GM18526 (cell line): ENCODE measurements at regions not wholly inside any gene's neighbourhood (a gene's known extent, or its start where the extent isn't known, plus 50 kb on each side); places are given as distances from the start of the nearest gene placed in this dataset.

Experiments used
- POLR2A ChIP-seq: IDR thresholded peaks from 3 replicates; pipeline ENCODE4 v1.6.1; 2011; ENCODE audit not compliant: insufficient read length; ENCODE audit errors: extremely low read depth

DNA sequence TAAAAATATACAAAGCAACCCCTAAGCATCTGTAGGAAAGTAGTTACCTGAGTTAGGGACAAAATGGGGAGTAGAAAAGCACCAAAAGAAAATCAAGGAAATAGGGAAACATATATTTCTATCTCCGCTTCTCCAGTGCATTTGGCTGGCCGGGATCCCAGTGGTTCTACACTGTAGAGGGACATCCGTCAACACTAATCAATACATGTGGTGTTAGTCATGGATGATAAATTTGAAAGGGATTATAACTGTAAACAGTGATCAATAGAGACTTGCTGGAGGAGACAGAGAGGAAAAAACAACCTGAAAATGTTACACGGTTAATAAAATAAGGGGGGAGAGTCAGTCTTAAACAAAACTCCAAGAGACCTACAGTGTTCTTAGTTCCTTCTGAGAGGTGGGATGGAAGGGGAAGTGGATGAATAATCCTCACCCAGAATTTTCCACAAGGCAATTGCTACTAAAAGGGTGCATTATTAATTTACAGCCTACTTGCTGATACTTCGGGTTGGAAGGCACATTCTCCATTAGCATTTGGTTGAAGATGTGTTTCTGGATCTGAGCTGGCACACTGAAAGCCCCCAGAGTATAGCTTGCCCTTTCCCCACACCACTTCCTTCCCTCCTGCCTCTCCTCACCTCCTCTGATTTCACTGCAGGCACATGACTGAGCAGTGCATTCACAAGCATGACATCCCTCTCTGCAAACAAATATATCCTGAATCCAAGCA lies 530.0 kb downstream of the BCL11A start:
- TF ChIP-seq POLR2A, result no peak

GRCh38 chr2:60007671-60008070 lies 545.8 kb downstream of the BCL11A start:
- TF ChIP-seq POLR2A, result no peak

DNA sequence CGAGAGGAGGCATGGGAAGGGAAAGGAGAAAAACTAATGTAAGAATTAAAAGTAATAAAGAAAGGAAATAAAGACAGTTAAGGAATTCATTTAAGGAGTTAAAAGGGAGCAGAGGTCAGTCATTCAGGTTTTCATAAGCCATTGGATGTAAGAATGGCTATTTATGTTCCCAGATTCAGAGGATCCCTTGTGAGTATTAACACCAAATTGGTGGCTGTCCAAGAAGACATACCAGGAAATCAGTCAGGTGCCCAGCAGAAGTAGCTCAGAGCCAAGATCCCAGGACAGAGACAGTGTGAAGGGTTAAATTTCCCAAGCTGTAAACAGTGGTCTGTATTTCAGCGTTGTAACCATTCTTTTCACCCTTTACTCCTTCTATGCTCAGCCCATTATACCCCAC lies 550.4 kb downstream of the BCL11A start:
- TF ChIP-seq POLR2A, result no peak

DNA sequence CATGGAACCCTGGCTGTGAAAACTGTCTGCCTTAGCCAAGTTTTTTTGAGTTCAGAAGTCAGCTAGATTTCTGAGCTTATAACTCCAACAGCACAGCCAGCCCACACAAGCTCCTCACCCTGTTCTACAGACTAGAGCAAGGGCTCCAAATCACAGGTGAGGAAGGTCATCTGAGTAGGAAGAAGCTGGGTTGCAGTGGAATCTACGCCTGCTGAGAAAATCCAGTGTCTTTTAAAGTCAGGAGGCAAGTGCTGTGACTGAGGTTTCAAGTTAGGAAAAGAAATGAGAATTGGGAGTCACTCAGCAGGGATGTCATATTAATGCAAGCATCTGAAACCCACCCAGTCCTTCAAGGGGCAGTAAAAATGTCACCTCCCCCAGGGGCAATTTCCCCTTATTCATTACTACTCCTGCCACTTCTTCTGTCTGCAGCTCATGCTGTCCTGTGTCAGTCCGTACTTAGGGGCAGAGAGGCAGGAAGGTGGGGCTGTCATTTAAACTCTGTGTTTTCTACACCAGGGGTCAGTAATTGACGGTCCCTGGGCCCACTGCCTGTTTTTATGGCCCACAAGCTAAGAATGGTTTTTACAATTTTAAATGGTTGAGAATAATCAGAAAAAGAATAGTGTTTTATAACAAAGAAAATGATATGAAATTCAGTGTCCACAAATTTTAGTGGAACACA lies 551.1 kb downstream of the BCL11A start:
- TF ChIP-seq POLR2A, result no peak

DNA sequence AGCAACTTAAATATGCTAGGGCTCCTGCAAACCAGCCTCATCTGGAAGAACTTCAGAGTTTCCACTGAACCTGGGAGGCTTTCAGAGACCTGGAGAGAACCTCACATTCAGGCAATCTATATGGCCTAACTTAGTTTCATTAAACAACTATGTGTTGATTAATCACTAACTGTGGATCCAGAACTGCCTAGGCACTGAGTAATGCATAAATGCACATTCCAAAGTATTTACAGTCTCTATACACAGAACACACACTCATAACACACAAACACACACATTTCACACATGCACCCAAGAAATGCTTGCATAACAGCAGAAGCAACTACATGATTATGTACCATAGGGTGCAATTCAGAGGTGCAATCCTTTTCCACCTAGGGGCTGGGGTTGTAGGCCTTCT lies 552.8 kb downstream of the BCL11A start:
- TF ChIP-seq POLR2A, result no peak

DNA sequence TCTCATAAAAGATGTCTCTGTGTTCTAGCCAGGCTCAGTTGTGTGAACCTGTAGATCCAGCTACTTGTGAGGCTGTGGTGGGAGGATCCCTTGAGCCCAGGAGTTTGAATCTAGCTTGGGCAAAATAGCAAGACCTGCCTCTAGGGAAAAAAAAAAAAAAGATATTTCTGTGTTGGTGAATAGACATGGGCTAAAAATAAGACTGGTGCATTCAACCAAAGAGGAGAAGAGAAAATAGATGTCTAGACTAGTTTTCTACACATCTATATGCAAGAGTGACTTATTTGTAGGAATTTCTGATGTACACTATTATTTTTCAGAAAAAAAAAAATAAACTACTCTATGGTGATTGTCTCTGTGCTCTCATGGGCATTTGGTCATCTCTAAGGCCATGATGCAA lies 555.1 kb downstream of the BCL11A start:
- no peak for TF ChIP-seq POLR2A

- no peak for TF ChIP-seq POLR2A
These were observed 556.1 kb downstream of the BCL11A start for GRCh38 chr2:59997371-59997770.

DNA sequence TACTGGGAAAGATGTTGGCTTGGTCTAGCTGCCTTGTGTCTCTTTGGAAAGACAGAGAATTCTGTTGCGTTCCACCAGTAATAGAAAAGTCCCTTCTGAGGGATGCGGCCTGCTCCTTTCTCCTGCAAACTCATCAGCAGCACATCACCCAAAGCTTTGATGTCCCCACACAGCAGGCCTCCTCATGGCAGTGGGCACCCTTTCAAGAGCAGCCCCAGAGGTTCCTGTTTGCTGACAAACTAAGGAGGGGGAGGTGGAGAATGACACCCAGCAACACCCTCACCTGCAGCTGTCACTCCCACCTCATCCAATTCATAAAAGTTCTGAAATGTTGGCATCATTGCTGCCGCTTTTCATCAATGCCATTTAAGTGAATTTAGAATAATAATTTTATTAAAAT lies 556.6 kb downstream of the BCL11A start:
- no peak for TF ChIP-seq POLR2A

DNA sequence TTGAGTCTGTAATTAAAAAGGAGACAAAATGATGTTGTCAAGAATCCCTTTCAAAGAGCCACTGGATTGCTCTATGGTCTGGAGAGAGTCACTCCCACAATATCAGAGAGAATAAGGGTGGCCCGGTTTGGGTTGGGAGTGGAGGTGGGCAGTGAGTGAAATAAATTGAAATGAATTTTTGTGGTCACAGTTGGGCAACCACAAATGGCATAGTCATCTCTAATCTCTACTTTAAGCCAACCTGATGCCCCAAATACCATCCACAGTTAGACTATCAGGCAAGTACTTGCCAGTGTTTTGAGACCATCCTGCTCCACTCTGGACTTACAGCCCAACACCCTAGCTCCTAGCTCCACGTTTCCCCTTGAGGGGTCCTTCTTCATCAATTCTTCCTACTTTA lies 559.7 kb downstream of the BCL11A start:
- no peak for TF ChIP-seq POLR2A

DNA sequence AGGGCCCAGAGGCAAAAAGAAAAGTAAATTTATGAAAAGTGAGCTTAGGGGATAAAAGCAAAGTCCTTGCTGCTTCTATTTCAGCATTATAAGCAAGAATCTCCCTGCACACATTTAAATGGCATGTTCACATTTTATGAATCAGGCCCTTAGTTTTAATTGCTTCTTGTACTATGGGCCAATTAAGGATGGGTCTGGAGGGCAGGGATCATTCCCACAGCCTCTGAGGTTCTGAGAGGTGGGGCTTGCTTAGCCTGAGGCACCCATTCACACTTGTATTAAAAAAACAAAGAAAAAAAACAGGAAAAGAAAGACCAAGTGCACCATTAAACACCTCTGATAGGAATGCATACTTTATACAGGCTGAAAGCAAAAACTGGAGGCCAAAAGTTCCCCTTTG lies 565.1 kb downstream of the BCL11A start:
- no peak for TF ChIP-seq POLR2A

- TF ChIP-seq POLR2A, result no peak
These were observed 566.9 kb downstream of the BCL11A start for GRCh38 chr2:59986511-59986910.

DNA sequence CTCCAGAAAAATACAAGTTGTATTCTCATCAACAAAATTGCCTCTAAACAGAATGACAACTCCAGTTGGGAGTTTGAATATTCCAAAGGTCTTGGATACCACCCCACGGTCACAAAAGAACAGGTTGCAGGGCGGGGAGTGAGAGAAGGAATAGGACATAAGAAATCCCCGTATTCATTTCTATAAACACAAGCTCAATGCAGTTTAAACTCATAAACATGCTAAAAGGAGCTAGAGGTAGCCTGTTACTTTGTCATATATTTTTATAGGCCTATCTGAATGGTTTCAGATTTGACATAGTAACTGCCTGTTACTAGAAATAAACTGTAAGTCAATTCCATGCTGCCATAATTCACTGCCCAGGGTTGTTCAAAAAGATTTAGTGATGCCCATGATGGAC lies 567.5 kb downstream of the BCL11A start:
- TF ChIP-seq POLR2A, result no peak

GRCh38 chr2:59974051-59974766 lies 579.2 kb downstream of the BCL11A start:
- TF ChIP-seq POLR2A, result no peak

DNA sequence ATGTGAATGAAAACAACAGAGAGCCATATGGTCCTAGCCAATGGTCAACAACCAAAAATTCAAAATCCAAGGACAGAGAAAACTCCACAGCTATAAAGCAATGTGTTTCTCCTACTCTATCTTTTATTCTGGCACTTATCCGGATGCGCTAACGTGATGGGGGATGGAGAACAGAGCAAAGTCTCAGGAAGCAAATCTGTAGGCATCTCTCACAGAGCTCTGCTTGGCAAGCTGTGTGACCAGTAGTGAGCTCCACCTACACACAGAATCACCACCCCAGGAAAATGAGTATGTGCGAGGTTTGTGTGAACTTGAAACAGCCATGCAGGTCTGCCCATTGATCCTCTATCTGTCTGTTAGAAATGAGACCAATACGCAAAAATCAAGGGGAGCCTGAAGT lies 584.3 kb downstream of the BCL11A start:
- TF ChIP-seq POLR2A, result no peak

GRCh38 chr2:59968441-59968840 lies 585.0 kb downstream of the BCL11A start:
- TF ChIP-seq POLR2A, result no peak

GRCh38 chr2:59967691-59968090 lies 585.8 kb downstream of the BCL11A start:
- TF ChIP-seq POLR2A, result no peak

DNA sequence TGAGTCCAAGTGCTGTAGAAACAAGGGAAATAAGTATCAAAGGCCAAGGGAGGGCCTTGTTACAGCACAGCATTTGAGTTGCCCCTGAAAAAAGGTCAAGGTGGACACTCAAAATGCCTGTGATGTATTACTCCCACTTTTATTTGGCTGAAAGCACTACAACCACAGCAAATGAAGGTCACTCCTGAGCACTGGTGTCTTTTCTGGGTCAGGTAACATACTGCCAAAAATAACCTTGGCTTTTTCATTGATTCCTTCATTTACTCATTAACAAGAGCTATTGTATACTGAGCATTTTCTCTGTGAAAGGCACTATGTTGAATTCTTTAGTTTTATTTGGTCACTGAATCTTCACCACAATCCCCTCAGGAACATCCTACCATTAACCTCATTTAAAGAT lies 590.3 kb downstream of the BCL11A start:
- TF ChIP-seq POLR2A, result no peak

- TF ChIP-seq POLR2A, result no peak
These were observed 591.7 kb downstream of the BCL11A start for GRCh38 chr2:59961746-59962145.
